Fibroblast of mammary gland (primary cell): ENCODE measurements at regions not wholly inside any gene's neighbourhood (a gene's known extent, or its start where the extent isn't known, plus 50 kb on each side); places are given as distances from the start of the nearest gene placed in this dataset.

Source experiments
- DNase-seq: peaks from one replicate; pipeline ENCODE4 v3.0.0-alpha.2; 2010; ENCODE audit warnings: low read depth
- H3K4me3 ChIP-seq: 2 replicates; pipeline ENCODE4 v1.5.1; 2011; ENCODE audit warnings: low read depth, mild to moderate bottlenecking, low read length, moderate library complexity; ENCODE audit not compliant: control insufficient read depth
- TF ChIP-seq, protein P1 (sequence below): conservative IDR thresholded peaks from 2 replicates; pipeline ENCODE4 v1.5.1; 2011; ENCODE audit warnings: low read depth, low read length, inconsistent platforms; ENCODE audit not compliant: control insufficient read depth, insufficient read depth

DNA sequence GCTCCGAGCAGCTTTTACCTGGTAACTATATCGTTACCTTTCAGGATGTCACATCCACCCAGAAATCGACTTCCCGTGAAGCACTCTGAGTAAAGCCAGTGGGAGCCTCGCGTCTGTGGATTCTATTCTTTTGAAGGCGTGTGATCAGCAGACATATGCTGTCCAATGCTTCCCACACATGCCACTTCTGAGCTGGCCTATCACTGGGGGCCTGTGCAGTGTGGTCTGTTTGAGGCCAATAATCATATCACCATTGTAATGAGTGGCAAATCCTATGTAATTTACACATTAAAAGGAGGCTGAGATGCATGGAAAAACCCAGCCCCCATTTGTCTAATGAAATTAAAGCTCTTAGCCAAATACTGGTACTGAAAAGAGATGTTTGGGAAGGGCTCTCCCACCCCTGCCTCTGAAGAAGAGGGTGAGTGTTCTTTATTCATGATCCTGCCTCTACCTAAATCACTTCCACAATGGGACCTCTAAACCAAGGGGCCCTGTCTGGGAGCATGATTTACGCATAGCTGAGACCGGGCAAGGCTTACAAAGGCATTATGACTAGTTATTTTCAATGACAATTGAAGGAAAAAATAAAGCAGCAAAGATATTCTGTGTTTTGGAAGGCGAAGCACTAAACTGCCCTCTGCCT, 686.8 kb downstream of the ZEB2 start:
- DNase-seq: no peak
- TF ChIP-seq, protein P1, sequence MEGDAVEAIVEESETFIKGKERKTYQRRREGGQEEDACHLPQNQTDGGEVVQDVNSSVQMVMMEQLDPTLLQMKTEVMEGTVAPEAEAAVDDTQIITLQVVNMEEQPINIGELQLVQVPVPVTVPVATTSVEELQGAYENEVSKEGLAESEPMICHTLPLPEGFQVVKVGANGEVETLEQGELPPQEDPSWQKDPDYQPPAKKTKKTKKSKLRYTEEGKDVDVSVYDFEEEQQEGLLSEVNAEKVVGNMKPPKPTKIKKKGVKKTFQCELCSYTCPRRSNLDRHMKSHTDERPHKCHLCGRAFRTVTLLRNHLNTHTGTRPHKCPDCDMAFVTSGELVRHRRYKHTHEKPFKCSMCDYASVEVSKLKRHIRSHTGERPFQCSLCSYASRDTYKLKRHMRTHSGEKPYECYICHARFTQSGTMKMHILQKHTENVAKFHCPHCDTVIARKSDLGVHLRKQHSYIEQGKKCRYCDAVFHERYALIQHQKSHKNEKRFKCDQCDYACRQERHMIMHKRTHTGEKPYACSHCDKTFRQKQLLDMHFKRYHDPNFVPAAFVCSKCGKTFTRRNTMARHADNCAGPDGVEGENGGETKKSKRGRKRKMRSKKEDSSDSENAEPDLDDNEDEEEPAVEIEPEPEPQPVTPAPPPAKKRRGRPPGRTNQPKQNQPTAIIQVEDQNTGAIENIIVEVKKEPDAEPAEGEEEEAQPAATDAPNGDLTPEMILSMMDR: no peak
- no peak overlapping the region for H3K4me3 ChIP-seq

DNA sequence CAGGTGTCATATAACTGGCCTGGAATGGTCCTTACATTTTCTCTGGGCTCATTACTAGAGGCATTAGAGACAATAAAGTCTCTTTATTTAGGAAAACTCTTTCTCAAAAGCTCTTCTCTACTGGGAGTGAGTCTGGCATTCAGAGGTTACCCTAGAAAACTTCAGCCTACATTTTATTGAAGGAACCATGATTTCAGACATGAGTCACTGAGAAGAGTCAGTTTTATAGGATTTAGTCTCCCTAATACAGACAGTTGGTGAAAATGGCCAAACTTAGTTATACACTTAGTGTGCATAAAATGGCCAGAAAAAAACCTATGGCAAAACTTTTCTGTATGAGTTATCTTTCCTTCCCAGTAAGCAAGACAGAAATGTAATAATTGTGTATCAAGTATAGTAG, 689.4 kb downstream of the ZEB2 start:
- TF ChIP-seq, protein P1: no peak
- H3K4me3 ChIP-seq: no peak overlapping the region
- DNase-seq: no peak

DNA sequence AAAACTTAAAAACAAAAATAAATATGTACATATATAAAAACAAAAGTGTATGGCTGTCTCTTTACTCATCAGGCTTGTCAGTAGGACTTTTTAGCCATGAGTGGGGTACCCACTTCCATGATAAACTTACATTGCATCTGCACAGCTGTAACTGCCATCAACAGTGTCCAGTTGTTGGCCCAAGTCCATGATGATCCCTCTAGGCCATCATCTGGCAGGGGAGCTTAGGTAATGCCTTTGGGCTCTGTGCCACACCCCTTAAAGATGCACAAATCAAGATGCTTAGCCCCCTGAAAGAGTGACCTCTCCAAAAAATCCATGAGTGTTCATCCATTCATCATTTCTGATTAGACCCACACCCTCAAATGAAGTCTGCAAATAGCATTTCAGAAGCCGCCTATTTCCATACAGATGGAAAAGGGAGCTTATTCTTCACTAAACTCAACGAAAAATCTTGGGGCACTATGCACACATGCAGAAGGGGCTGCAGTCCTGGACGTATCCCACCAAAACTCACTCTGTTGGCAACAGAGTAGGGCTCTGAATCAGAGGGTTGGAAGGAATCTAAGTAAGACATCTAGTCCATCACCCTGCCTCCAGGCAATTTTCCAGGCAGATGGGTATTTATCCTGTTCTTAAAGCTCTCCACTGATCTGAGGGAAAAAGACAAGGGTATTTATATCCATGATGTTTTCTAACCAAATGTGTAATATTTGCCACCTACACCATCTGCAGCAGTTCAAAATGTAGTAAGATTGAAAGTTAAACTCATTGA, 691.0 kb downstream of the ZEB2 start:
- TF ChIP-seq, protein P1: no peak
- no peak for DNase-seq
- no peak overlapping the region for H3K4me3 ChIP-seq

DNA sequence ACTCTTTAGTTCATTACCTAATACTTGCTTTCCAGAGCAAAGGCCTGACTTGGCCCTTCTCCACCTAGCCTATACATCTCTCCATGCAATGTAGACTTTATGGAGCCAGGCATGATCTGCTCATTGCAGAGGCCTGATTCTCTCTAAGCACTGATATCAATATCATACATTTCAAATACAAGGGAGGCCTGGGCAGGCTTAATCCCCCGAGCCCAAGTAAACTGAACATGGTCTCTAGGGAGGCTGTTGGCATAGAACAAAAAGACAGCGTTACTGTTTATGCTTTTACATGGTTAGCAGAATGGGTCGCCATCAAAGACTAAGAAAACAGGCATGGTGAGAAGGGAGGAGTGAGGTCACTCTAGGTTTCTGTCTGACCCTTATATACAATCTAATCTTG, 695.1 kb downstream of the ZEB2 start:
- no peak for DNase-seq
- TF ChIP-seq, protein P1: no peak
- H3K4me3 ChIP-seq: no peak overlapping the region

DNA sequence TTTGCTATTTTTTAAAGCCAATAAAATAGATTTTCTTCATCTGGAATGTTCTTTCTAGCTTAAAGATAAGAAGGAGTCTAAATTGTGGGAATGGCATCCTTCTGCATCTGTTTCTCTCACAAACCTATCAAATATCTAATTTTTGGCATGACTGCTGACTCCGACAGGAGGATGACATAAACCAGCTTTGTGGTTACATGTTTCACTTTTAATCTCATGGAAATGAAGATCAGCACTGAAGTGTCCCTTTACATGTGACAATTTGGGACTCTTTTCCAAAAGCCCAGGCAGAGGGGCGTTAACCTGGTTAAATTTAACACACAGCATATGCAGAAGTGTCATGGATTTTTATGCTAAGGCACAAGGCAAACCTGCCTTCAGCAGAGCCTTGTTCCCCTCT, 694.7 kb downstream of the ARHGAP15 start:
- DNase-seq: no peak
- TF ChIP-seq, protein P1: no peak
- no peak overlapping the region for H3K4me3 ChIP-seq

DNA sequence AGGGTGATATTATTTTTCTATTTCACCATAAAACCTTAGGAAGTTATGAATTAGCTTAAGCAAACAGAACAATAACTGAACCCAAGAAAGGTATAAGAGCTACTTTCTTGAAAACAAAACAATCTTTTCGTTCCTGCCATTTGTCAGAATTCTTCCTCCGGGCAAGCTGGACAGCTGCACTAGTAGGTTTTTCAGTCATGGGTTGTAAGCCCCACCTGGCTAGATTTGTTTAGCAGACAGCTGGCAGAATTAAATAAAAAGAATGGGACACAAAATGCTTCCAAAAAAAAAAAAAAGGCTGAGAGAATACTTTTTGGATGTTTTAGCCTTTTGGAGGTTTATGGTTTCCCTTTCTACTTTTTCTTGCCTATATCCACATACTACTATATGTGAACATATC, 694.1 kb downstream of the ARHGAP15 start:
- DNase-seq: no peak
- TF ChIP-seq, protein P1: no peak
- no peak overlapping the region for H3K4me3 ChIP-seq

DNA sequence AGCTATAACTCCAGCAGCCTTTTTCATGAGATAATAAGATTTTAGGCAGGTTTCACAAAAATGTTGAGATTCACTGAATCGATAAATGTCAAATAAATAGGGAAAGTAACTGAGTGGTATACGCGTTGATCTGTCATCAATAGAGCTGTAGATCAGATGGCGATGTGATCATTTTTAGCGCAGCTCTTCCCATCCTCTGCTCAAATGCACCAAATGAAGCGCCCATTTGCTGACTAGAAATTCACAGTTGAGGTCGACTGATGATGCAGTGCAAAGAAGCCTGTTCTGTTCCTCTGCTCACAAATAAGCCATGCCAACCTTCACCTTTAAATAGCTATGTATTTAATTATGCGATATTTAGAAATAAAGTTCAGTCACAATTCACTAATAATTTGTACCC, 693.5 kb downstream of the ARHGAP15 start:
- TF ChIP-seq, protein P1: no peak
- no peak for DNase-seq
- no peak overlapping the region for H3K4me3 ChIP-seq
